ENCODE measurements at regions not wholly inside any gene's neighbourhood (a gene's known extent, or its start where the extent isn't known, plus 50 kb on each side); places are given as distances from the start of the nearest gene placed in this dataset.

- DNase-seq: no peak
These were observed 115.5 kb upstream of the AFDN start for GRCh38 chr6:167711211-167711610.

- no peak for DNase-seq
These were observed 114.7 kb upstream of the AFDN start for GRCh38 chr6:167711768-167712730.

GRCh38 chr6:167712731-167713475, 113.8 kb upstream of the AFDN start:
- DNase-seq: no peak

- no peak for DNase-seq
These were observed 112.6 kb upstream of the AFDN start for GRCh38 chr6:167714152-167714551.

- DNase-seq: no peak
These were observed 109.3 kb upstream of the AFDN start for GRCh38 chr6:167717455-167717854.

- DNase-seq: no peak
These were observed 108.8 kb upstream of the AFDN start for GRCh38 chr6:167717867-167718266.

- no peak for DNase-seq
These were observed 106.8 kb upstream of the AFDN start for GRCh38 chr6:167719920-167720319.

GRCh38 chr6:167720456-167721285, 106.0 kb upstream of the AFDN start:
- DNase-seq: no peak

GRCh38 chr6:167721291-167721690, 105.4 kb upstream of the AFDN start:
- no peak for DNase-seq

- DNase-seq: no peak
These were observed 103.9 kb upstream of the AFDN start for GRCh38 chr6:167722634-167723309.

- DNase-seq: no peak
These were observed 100.6 kb upstream of the AFDN start for GRCh38 chr6:167726043-167726621.

GRCh38 chr6:167730441-167730840, 96.3 kb upstream of the AFDN start:
- DNase-seq: no peak

GRCh38 chr6:167731216-167731615, 95.5 kb upstream of the AFDN start:
- DNase-seq: no peak

- DNase-seq: no peak
These were observed 94.8 kb upstream of the AFDN start for GRCh38 chr6:167731731-167732422.

- no peak for DNase-seq
These were observed 92.7 kb upstream of the AFDN start for GRCh38 chr6:167733740-167734661.

GRCh38 chr6:167734662-167735083, 92.0 kb upstream of the AFDN start:
- no peak for DNase-seq

- no peak for DNase-seq
These were observed 91.4 kb upstream of the AFDN start for GRCh38 chr6:167735084-167735950.

- no peak for DNase-seq
These were observed 90.8 kb upstream of the AFDN start for GRCh38 chr6:167735951-167736288.

- no peak for DNase-seq
These were observed 90.1 kb upstream of the AFDN start for GRCh38 chr6:167736486-167737204.
